B cell (primary cell): ENCODE measurements at regions not wholly inside any gene's neighbourhood (a gene's known extent, or its start where the extent isn't known, plus 50 kb on each side); places are given as distances from the start of the nearest gene placed in this dataset.

Source experiments
- ATAC-seq: fragments of 200-7000 bp; cut with Tn5 transposase; one replicate; pipeline ENCODE4 v1.10.0; 2021; ENCODE audit warnings: low read depth, mild to moderate bottlenecking, moderate number of reproducible peaks, moderate library complexity
- CTCF ChIA-PET: fragments of 350-600 bp; sonication (Branson Sonifier 250); formaldehyde crosslinking; loops from one replicate; lab custom pipeline; 2021; ENCODE audit warnings: antibody characterized with exemption, inconsistent platforms; lab: Charles Lee
- POLR2A ChIA-PET: fragments of 350-600 bp; sonication (Branson Sonifier 250); formaldehyde crosslinking; loops from one replicate; lab custom pipeline; 2021; ENCODE audit warnings: antibody characterized with exemption; lab: Charles Lee
- DNase-seq: peaks from one replicate; pipeline ENCODE4 v3.0.0; 2013
- H2AFZ ChIP-seq: 2 replicates; pipeline ENCODE4 v1.6.1; 2012; ENCODE audit warnings: mild to moderate bottlenecking, low read depth, low read length; ENCODE audit not compliant: insufficient read depth, poor library complexity, severe bottlenecking
- H3K27ac ChIP-seq, 2 donors: 1 replicate in 1 of 2; 2 replicates in 1 of 2; pipeline ENCODE4 v1.5.1; 2012 to 2013; ENCODE audit warnings: low read length in 2 of 2, mild to moderate bottlenecking in 2 of 2, moderate library complexity in 1 of 2
- H3K27me3 ChIP-seq, 4 experiments: fragments of 200-600 bp in 1 of 4; sonication (generic) in 1 of 4; replicated peaks in 1 of 4; 1 replicate in 2 of 4; 2 replicates in 2 of 4; pipeline versions ENCODE4 v1.6.1 to v1.7.0; 2013 to 2016; ENCODE audit warnings: low read length in 3 of 4, mild to moderate bottlenecking in 2 of 4, mixed read lengths in 1 of 4, moderate library complexity in 1 of 4; ENCODE audit not compliant: insufficient read depth in 4 of 4, control insufficient read depth in 3 of 4; ENCODE audit errors: control extremely low read depth in 1 of 4
- H3K36me3 ChIP-seq, 2 experiments: replicated peaks in 1 of 2; 1 replicate in 1 of 2; 2 replicates in 1 of 2; pipeline versions ENCODE4 v1.6.1 to v1.7.1; 2013; ENCODE audit warnings: low read length in 1 of 2; ENCODE audit not compliant: insufficient read depth in 2 of 2, control insufficient read depth in 1 of 2; ENCODE audit errors: control extremely low read depth in 1 of 2, extremely low read depth in 1 of 2
- H3K4me1 ChIP-seq, 2 donors: fragments of 200-600 bp in 1 of 2; sonication (generic) in 1 of 2; 1 replicate in 1 of 2; 2 replicates in 1 of 2; pipeline versions ENCODE4 v1.5.1 to v1.6.1; 2013 to 2017; ENCODE audit warnings: low read length in 2 of 2; ENCODE audit not compliant: control insufficient read depth in 2 of 2, insufficient read depth in 2 of 2
- H3K4me2 ChIP-seq: replicated peaks from 2 replicates; pipeline ENCODE3; 2012; ENCODE audit warnings: mild to moderate bottlenecking, low read depth, low read length; ENCODE audit not compliant: poor library complexity, severe bottlenecking
- H3K4me3 ChIP-seq, 5 experiments: fragments of 200-600 bp in 1 of 5; sonication (generic) in 1 of 5; 1 replicate in 3 of 5; 2 replicates in 2 of 5; pipeline versions ENCODE4 v1.5.1 to v1.7.0; 2011 to 2016; ENCODE audit warnings: low read length in 4 of 5, mild to moderate bottlenecking in 4 of 5, low read depth in 2 of 5, control low read depth in 1 of 5, moderate library complexity in 1 of 5; ENCODE audit not compliant: insufficient read depth in 1 of 5; ENCODE audit errors: control extremely low read depth in 1 of 5, extremely low read depth in 1 of 5
- H3K79me2 ChIP-seq: fragments of 200-600 bp; sonication (generic); one replicate; pipeline ENCODE4 v1.6.0; 2016; ENCODE audit warnings: low read length; ENCODE audit not compliant: control insufficient read depth, insufficient read depth
- H3K9ac ChIP-seq: fragments of 200-600 bp; sonication (generic); 2 replicates; pipeline ENCODE4 v1.6.1; 2017; ENCODE audit warnings: mild to moderate bottlenecking, low read length, moderate library complexity
- H3K9me3 ChIP-seq, 3 donors: one replicate each; pipeline versions ENCODE4 v1.6.1 to v1.7.1; 2013; ENCODE audit warnings: low read length in 2 of 3; ENCODE audit not compliant: control insufficient read depth in 2 of 3, insufficient read depth in 1 of 3; ENCODE audit errors: control extremely low read depth in 1 of 3
- H4K20me1 ChIP-seq: 2 replicates; pipeline ENCODE4 v1.6.0; 2012; ENCODE audit warnings: mild to moderate bottlenecking, low read length; ENCODE audit not compliant: insufficient read depth, control insufficient read depth, poor library complexity, severe bottlenecking
- H3K27ac Mint-ChIP-seq: one replicate; pipeline ENCODE4 v1.8.0; 2021; ENCODE audit warnings: mixed read lengths
- H3K27me3 Mint-ChIP-seq: one replicate; pipeline ENCODE4 v1.8.0; 2021; ENCODE audit warnings: mixed read lengths
- H3K4me1 Mint-ChIP-seq: one replicate; pipeline ENCODE4 v1.8.0; 2021; ENCODE audit warnings: mixed read lengths
- H3K4me3 Mint-ChIP-seq: one replicate; pipeline ENCODE4 v1.8.0; 2021; ENCODE audit warnings: mixed read lengths
- H3K9me3 Mint-ChIP-seq: one replicate; pipeline ENCODE4 v1.8.0; 2022; ENCODE audit warnings: mixed read lengths; ENCODE audit not compliant: insufficient read depth
- CTCF ChIP-seq: fragments of 200-600 bp; IDR thresholded peaks from one replicate; pipeline ENCODE4 v1.8.0; 2022; ENCODE audit warnings: antibody characterized with exemption, mild to moderate bottlenecking
- EZH2 ChIP-seq: IDR thresholded peaks from 2 replicates; pipeline ENCODE4 v1.6.1; 2012; ENCODE audit warnings: borderline replicate concordance, low read depth, mild to moderate bottlenecking, moderate library complexity, low read length; ENCODE audit not compliant: insufficient read depth, poor library complexity, severe bottlenecking
- WGBS: methylation state at CpG from one replicate; pipeline ENCODE4 v1.1.5; 2013; ENCODE audit warnings: missing lambda C conversion rate; ENCODE audit not compliant: insufficient coverage; 5-methylcytosine and 5-hydroxymethylcytosine counted together
- intact Hi-C: fragments of 100-400 bp; cut with micrococcal nuclease; formaldehyde crosslinking; loops from one replicate; pipeline ENCODE4 v1.10.0; 2022

DNA sequence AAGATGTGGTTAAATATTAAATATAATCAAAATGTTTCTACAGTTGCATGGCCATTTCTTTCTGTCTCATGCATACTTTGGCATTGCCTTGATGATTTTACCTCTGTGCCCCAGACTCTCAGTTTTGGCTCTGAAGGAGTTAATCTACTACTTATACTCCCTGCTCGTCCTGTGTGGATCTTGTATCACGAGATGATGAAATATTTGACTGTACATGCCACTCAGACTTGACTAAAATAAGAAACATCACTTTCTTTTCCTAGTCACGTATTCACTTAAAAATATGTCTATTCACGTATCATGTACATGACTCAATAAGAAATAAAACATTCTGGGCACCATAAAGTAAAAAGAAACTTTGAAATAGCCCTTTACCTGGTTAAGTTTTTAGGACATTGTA lies 397.7 kb downstream of the RFPL4B start:
- H3K27me3 Mint-ChIP-seq, result no peaks in the 10 kb centered on the region
- H3K4me3 Mint-ChIP-seq, result no peak overlapping the region
- no CpG with 5 or more reads among the region's 4 CpGs for WGBS
- H3K79me2 ChIP-seq, result no peaks in the 10 kb centered on the region
- no peak for DNase-seq
- H3K27ac ChIP-seq, result no peak overlapping the region
- no peak overlapping the region for H3K4me3 ChIP-seq
- H3K27me3 ChIP-seq, result no peaks in the 10 kb centered on the region
- no peaks in the 10 kb centered on the region for H3K9me3 ChIP-seq
- H3K4me1 Mint-ChIP-seq, result no peaks in the 10 kb centered on the region
- intact Hi-C loops, result no loop called here
- ChIA-PET CTCF (no interaction called here), POLR2A (no interaction called here)
- TF ChIP-seq CTCF, result no peak
- TF ChIP-seq EZH2, result no peak
- no peak for ATAC-seq
- no peak overlapping the region for H2AFZ ChIP-seq
- no peak overlapping the region for H3K9ac ChIP-seq
- H3K9me3 Mint-ChIP-seq, result no peaks in the 10 kb centered on the region
- H4K20me1 ChIP-seq, result no peaks in the 10 kb centered on the region
- H3K4me1 ChIP-seq, result no peaks in the 10 kb centered on the region
- no peak overlapping the region for H3K27ac Mint-ChIP-seq
- H3K4me2 ChIP-seq, result no peak overlapping the region
- H3K36me3 ChIP-seq, result no peaks in the 10 kb centered on the region

DNA sequence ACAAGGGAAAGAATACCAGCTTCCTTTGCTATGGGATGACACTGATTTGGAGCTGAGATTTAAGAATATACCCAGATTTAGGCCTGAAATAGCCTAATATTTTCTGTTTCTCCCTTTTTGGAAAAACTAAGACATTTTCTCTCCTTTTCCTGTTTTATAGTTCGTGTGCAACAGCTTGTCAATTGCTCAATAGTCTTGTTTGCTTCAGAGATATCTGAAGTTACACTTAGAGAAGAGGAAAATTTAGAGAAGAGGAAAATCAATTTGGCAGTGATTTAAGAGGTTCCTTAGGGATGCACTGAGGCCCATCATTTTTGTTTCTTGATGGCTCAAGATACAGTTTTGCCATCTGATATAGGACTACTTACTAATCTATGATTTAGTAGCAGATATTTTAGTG lies 398.6 kb downstream of the RFPL4B start:
- H3K4me3 ChIP-seq, result no peak overlapping the region
- H2AFZ ChIP-seq, result no peak overlapping the region
- Mint-ChIP-seq H3K4me3 (no peak overlapping the region), H3K27ac (no peak overlapping the region), H3K27me3 (no peaks in the 10 kb centered on the region), H3K4me1 (no peaks in the 10 kb centered on the region), H3K9me3 (no peaks in the 10 kb centered on the region)
- H3K9me3 ChIP-seq, result no peaks in the 10 kb centered on the region
- no peak for TF ChIP-seq CTCF
- no peak for TF ChIP-seq EZH2
- no peaks in the 10 kb centered on the region for H3K4me1 ChIP-seq
- no peaks in the 10 kb centered on the region for H4K20me1 ChIP-seq
- DNase-seq (no peak), ATAC-seq (no peak)
- H3K27ac ChIP-seq, result no peak overlapping the region
- no CpG with 5 or more reads among the region's 1 CpG for WGBS
- POLR2A ChIA-PET, result no interaction called here
- no peaks in the 10 kb centered on the region for H3K79me2 ChIP-seq
- CTCF ChIA-PET, result no interaction called here
- no peaks in the 10 kb centered on the region for H3K27me3 ChIP-seq
- H3K36me3 ChIP-seq, result no peaks in the 10 kb centered on the region
- H3K9ac ChIP-seq, result no peak overlapping the region
- H3K4me2 ChIP-seq, result no peak overlapping the region
- intact Hi-C loops, result no loop called here
